Fibroblast of lung (primary cell): ENCODE measurements at regions not wholly inside any gene's neighbourhood (a gene's known extent, or its start where the extent isn't known, plus 50 kb on each side); places are given as distances from the start of the nearest gene placed in this dataset.

Experiments used
- DNase-seq, 2 donors: peaks; one replicate each; pipeline versions ENCODE4 v3.0.0 to v3.0.0-alpha.2; 2010; ENCODE audit warnings: low read depth in 2 of 2
- H2AFZ ChIP-seq: 2 replicates; pipeline ENCODE4 v1.5.1; 2012; ENCODE audit warnings: low read length, control low read depth, inconsistent platforms
- H3K27ac ChIP-seq: 2 replicates; pipeline ENCODE4 v1.5.1; 2011; ENCODE audit warnings: low read length, control low read depth; ENCODE audit not compliant: insufficient read depth
- H3K27me3 ChIP-seq: 2 replicates; pipeline ENCODE4 v1.5.1; 2011; ENCODE audit warnings: mild to moderate bottlenecking, low read length; ENCODE audit not compliant: control insufficient read depth, insufficient read depth
- H3K36me3 ChIP-seq: 2 replicates; pipeline ENCODE4 v1.5.1; 2011; ENCODE audit warnings: low read length; ENCODE audit not compliant: control insufficient read depth, insufficient read depth
- H3K4me1 ChIP-seq: 2 replicates; pipeline ENCODE4 v1.5.1; 2011; ENCODE audit warnings: low read length; ENCODE audit not compliant: control insufficient read depth, insufficient read depth; ENCODE audit errors: extremely low read depth
- H3K4me2 ChIP-seq: 2 replicates; pipeline ENCODE4 v1.5.1; 2011; ENCODE audit warnings: low read length, control low read depth; ENCODE audit not compliant: insufficient read depth; ENCODE audit errors: extremely low read depth
- H3K4me3 ChIP-seq, 4 experiments: fragments of 200-600 bp in 1 of 4; sonication (generic) in 1 of 4; replicated peaks in 1 of 4; 2 replicates each; pipeline ENCODE4 v1.5.1; 2011 to 2016; ENCODE audit warnings: low read length in 4 of 4, low read depth in 3 of 4, mild to moderate bottlenecking in 3 of 4, control low read depth in 2 of 4, inconsistent platforms in 1 of 4, mixed read lengths in 1 of 4; ENCODE audit not compliant: insufficient read depth in 1 of 4; ENCODE audit errors: control extremely low read depth in 1 of 4
- H3K79me2 ChIP-seq: 2 replicates; pipeline ENCODE4 v1.5.1; 2012; ENCODE audit warnings: mild to moderate bottlenecking, low read length, inconsistent platforms; ENCODE audit not compliant: control insufficient read depth, insufficient read depth
- H3K9ac ChIP-seq: 2 replicates; pipeline ENCODE4 v1.5.1; 2011; ENCODE audit warnings: mild to moderate bottlenecking, low read length, control low read depth; ENCODE audit not compliant: insufficient read depth
- H3K9me3 ChIP-seq: 2 replicates; pipeline ENCODE4 v1.5.1; 2012; ENCODE audit warnings: low read depth, low read length; ENCODE audit not compliant: control insufficient read depth, insufficient read depth
- H4K20me1 ChIP-seq: 2 replicates; pipeline ENCODE4 v1.5.1; 2011; ENCODE audit warnings: low read length; ENCODE audit not compliant: control insufficient read depth, insufficient read depth; ENCODE audit errors: extremely low read depth
- CTCF ChIP-seq, 2 donors: IDR thresholded peaks in 1 of 2; conservative IDR thresholded peaks in 1 of 2; 1 replicate in 1 of 2; 2 replicates in 1 of 2; pipeline ENCODE4 v1.5.1; 2011 to 2012; ENCODE audit warnings: low read length in 2 of 2, control low read depth in 1 of 2, inconsistent platforms in 1 of 2, low read depth in 1 of 2, mild to moderate bottlenecking in 1 of 2
- EZH2 ChIP-seq: IDR thresholded peaks from 2 replicates; pipeline ENCODE4 v1.5.1; 2012; ENCODE audit warnings: low read length, control low read depth, mild to moderate bottlenecking; ENCODE audit errors: missing control alignments

- Histone ChIP-seq H3K9ac (no peak overlapping the region), H3K9me3 (no peaks in the 10 kb centered on the region), H3K27ac (no peak overlapping the region), H3K4me3 (no peak overlapping the region), H3K4me1 (no peaks in the 10 kb centered on the region), H4K20me1 (no peaks in the 10 kb centered on the region), H3K27me3 (no peaks in the 10 kb centered on the region), H3K79me2 (no peaks in the 10 kb centered on the region), H3K4me2 (no peak overlapping the region), H3K36me3 (no peaks in the 10 kb centered on the region), H2AFZ (no peak overlapping the region)
- no peak for TF ChIP-seq EZH2
- TF ChIP-seq CTCF (conservative IDR thresholded peaks at IDR 0.05 in 1 of 2, IDR thresholded peaks at IDR 0.05 in 1 of 2; ENCODE audit: low read depth in 1 of 2, low read length in 2 of 2), result no peak
- DNase-seq, result no peak
These were observed 141.6 kb downstream of the HINT1 start for GRCh38 chr5:131023498-131023865.

GRCh38 chr5:131022811-131023497 is 142.1 kb downstream of the HINT1 start:
- no peak overlapping the region for H2AFZ ChIP-seq
- H3K4me3 ChIP-seq, result no peak overlapping the region
- H3K27ac ChIP-seq, result no peak overlapping the region
- H3K79me2 ChIP-seq, result no peaks in the 10 kb centered on the region
- H3K9ac ChIP-seq, result no peak overlapping the region
- H3K27me3 ChIP-seq, result no peaks in the 10 kb centered on the region
- no peaks in the 10 kb centered on the region for H4K20me1 ChIP-seq
- no peaks in the 10 kb centered on the region for H3K9me3 ChIP-seq
- H3K36me3 ChIP-seq, result no peaks in the 10 kb centered on the region
- no peak overlapping the region for H3K4me2 ChIP-seq
- no peak for DNase-seq
- no peak for TF ChIP-seq CTCF (conservative IDR thresholded peaks at IDR 0.05 in 1 of 2, IDR thresholded peaks at IDR 0.05 in 1 of 2; ENCODE audit: low read depth in 1 of 2, low read length in 2 of 2)
- no peak for TF ChIP-seq EZH2
- H3K4me1 ChIP-seq, result no peaks in the 10 kb centered on the region

- no peak for DNase-seq
- no peak overlapping the region for H3K4me2 ChIP-seq
- H3K27me3 ChIP-seq, result no peaks in the 10 kb centered on the region
- H3K79me2 ChIP-seq, result no peaks in the 10 kb centered on the region
- H2AFZ ChIP-seq, result no peak overlapping the region
- H3K9me3 ChIP-seq, result no peaks in the 10 kb centered on the region
- no peaks in the 10 kb centered on the region for H4K20me1 ChIP-seq
- no peak overlapping the region for H3K9ac ChIP-seq
- no peak overlapping the region for H3K27ac ChIP-seq
- H3K4me1 ChIP-seq, result no peaks in the 10 kb centered on the region
- H3K36me3 ChIP-seq, result no peaks in the 10 kb centered on the region
- TF ChIP-seq EZH2 (no peak), CTCF (conservative IDR thresholded peaks at IDR 0.05 in 1 of 2, IDR thresholded peaks at IDR 0.05 in 1 of 2; ENCODE audit: low read depth in 1 of 2, low read length in 2 of 2) (no peak)
- no peak overlapping the region for H3K4me3 ChIP-seq
These were observed 143.4 kb downstream of the HINT1 start for GRCh38 chr5:131021646-131022045.
